GM19324 (cell line): ENCODE measurements at regions not wholly inside any gene's neighbourhood (a gene's known extent, or its start where the extent isn't known, plus 50 kb on each side); places are given as distances from the start of the nearest gene placed in this dataset.
"Not testable (repeated sequence)": the region's sequence is repeated elsewhere in the genome, so short reads cannot be mapped to it uniquely, and the experiment has no call there.

Source experiments
- ATAC-seq: cut with Tn5 transposase; IDR thresholded peaks from one replicate; pipeline ENCODE4 v1.9.1; 2021; ENCODE audit warnings: mild to moderate bottlenecking, moderate library complexity; ENCODE audit not compliant: unreplicated experiment, low FRiP score

DNA sequence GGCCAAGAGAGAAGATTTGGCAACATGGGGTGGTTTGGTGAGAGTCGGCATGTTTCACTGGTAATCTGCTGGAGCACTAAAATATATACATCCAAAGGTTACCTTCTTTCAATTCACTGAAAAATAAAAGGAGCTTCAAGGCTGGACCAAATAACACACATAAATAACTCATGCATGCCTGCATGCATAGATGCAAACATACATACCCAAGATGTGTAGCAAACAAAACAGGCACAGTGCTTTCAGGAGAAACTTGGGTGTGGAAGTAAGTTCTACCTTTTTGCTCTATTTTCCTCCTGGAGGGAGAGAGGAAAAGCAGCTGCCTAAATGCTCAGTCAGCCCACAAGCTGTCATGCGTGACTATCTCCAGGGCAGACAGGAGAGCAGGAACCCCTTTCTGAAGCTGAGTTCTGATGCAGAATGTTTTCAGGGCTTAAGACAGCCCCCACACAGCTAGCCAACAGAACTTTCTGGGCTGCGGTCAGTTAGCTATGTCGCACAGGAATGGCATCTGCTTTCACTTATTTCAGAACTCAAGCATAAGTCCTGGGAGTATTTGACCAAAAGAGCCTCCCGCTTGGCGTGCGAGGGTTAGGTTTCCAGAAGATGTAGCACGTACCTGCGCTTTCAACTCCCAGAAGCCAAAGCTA is 166.2 kb downstream of the TOMM20 start:
- peak; percentile 37 for ATAC-seq

DNA sequence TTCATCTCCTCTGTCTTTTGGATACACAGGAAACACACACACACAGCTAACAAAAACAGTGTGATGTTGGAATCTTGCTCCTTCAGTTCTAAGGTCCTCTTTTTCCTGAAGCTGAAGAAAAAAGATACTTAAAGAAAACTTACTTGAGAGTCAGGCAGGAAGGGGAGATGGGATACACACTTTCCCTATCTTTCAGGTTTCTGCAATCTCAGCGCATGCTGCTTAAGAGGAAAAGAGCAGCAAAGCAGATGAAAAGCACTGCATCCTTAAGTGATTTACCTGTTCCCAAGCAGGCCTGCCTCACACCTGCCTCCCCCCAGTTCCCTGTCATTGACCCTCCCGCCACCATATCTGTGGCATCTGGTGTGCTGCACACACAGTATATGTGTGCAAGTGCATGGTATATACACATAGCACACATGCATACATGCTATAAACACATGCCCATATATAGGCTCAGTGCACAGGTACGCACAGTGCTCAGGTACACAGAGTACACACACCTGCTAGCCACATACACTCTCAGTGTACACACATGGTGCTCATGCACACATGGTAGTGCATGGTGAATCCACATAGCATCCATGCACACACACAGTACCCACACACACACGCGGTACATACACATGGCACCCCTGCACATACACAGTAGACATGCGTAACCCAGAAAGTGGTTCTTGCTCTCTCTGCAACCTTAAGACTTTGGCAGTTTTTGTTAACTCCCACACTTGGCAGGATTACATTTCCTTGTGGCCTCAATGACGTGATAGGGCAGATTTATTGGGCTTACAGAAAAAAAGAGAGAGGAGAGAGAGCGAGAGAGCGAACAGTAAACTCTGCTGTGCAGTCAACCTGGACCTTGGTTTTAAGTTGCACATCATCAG is 166.9 kb downstream of the TOMM20 start:
- ATAC-seq, result no peak

DNA sequence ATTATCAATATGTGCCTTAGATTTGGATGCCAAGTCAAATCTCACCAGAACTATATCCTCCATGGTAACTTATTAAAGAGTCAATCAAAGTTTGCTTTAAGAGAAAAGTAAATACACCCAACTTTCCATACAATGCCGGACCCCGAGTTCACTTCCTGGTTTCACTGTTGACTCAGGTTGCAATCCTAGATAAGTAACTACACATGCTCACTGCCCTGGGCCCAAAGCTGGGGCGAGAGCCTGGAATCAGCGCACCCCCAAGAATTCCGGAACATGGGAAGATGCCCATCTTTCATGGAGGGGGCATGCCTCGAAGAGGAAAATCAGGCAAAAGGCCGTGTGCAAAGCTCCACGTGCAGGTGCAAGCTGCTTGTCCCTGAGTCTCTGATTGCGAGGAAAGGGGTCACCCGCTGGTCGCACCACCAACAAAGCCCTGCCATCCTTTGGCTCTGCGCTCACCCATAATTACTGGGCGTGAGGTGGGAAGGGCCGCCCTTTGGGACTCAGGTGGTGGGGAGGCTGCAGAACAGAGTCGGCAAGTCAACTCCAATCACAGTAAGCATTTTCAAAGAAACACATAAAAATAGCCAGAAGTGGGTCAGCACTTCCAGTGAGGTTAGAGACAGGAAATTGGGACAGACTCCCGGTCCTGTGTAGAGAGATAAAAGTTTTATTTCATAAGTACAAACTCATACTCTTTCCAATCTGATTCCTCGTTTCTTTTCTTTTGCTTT is 167.7 kb downstream of the TOMM20 start:
- ATAC-seq, result no peak

- ATAC-seq, result no peak
Measured at GRCh38 chr1:234958706-234959657, 169.7 kb downstream of the TOMM20 start.

- ATAC-seq, result no peak
Measured at GRCh38 chr1:234958066-234958705, 170.5 kb downstream of the TOMM20 start.

- no peak for ATAC-seq
Measured at GRCh38 chr1:234957330-234958065, 171.1 kb downstream of the TOMM20 start.

DNA sequence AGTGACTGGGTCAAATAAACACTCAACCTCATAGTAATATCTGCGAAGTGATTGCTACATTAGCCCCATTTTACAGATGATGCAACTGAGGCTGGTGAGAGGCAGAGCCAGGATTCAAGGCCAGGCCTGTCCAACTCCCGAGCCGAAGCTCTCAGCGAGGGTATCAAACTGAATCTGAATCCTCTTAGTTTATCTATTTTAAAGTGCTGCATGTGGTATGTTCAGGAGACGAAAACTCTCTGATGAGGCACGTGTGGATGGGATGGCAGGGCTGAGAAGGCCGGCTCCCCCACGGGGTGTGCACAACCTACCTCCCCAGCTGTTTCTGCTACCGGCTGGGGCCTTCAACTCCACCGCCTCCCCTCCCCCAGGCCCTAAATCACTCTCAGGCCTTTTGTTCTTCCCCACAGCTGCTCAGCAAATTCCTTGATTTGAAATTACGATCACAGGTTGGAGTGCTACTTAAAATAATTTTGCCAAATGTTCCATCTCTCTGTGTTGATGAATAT is 171.8 kb downstream of the TOMM20 start:
- ATAC-seq, result no peak

DNA sequence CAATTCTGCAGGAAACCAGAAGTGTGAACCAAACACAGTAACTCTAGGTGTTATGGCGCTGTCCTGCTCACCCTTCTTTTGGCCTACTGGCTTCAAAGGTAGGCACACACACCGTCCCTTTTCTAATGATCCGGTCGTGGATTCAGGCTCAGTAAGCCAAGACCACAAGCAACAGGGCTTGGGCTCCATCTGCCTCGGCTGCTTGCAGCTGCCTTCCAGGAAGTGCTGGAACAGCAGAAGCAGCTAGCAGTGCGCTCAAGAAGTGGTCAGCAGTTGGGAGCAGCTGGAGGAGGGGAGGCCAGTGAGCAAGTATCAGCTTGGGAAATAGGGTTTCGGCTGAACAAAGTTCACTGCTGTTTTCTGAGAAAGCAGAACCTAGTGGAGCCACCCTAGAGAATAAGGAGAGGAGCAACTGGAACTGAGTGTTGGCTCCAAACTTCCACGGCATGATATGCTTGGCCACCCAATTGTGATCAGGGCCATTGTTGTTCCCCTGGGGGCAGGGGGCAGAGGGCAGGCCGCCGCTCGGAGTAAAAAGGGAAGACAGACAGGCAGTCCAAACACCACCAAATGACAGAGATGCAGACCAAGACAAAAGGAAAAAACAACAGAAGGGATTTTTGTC is 173.4 kb downstream of the TOMM20 start:
- no peak for ATAC-seq

- no peak for ATAC-seq
Measured at GRCh38 chr1:234954613-234955012, 174.0 kb downstream of the TOMM20 start.

GRCh38 chr1:234953655-234954405 is 174.8 kb downstream of the TOMM20 start:
- no peak for ATAC-seq

- ATAC-seq, result no peak
Measured at GRCh38 chr1:234950598-234950997, 178.0 kb downstream of the TOMM20 start.

- ATAC-seq, result not testable (repeated sequence)
Measured at GRCh38 chr1:234949528-234949927, 179.1 kb downstream of the TOMM20 start.

GRCh38 chr1:234944439-234945344 is 183.9 kb downstream of the TOMM20 start:
- no peak for ATAC-seq

- ATAC-seq, result no peak
Measured at GRCh38 chr1:234943836-234944402, 184.7 kb downstream of the TOMM20 start.

- ATAC-seq, result no peak
Measured at GRCh38 chr1:234942879-234943506, 185.6 kb downstream of the TOMM20 start.

GRCh38 chr1:234942012-234942332 is 186.7 kb downstream of the TOMM20 start:
- ATAC-seq, result no peak
